ENCODE measurements at regions not wholly inside any gene's neighbourhood (a gene's known extent, or its start where the extent isn't known, plus 50 kb on each side); places are given as distances from the start of the nearest gene placed in this dataset.

GRCh38 chr20:54733687-54734086 is 258.3 kb downstream of the DOK5 start:
- TF ChIP-seq CTCF (IDR thresholded peaks at IDR 0.05 in 8 of 11, conservative IDR thresholded peaks at IDR 0.05 in 3 of 11) (no peak), POLR2AphosphoS5 (IDR thresholded peaks at IDR 0.05) (no peak)

Data from spleen (tissue), 7 donors.